Activated CD8-positive, alpha-beta T cell treated with anti-CD3 and anti-CD28 coated beads for 36 hours (primary cell): ENCODE measurements at regions not wholly inside any gene's neighbourhood (a gene's known extent, or its start where the extent isn't known, plus 50 kb on each side); places are given as distances from the start of the nearest gene placed in this dataset.

Experiments
- ATAC-seq: fragments of 200-7000 bp; cut with Tn5 transposase; one replicate; pipeline ENCODE4 v1.10.0; 2021; ENCODE audit warnings: mild to moderate bottlenecking, moderate library complexity
- CTCF ChIA-PET: fragments of 350-600 bp; sonication (Branson Sonifier 250); formaldehyde crosslinking; loops from one replicate; lab custom pipeline; 2021; ENCODE audit warnings: antibody characterized with exemption; lab: Charles Lee
- POLR2A ChIA-PET: fragments of 350-600 bp; sonication (Branson Sonifier 250); formaldehyde crosslinking; loops from one replicate; lab custom pipeline; 2021; ENCODE audit warnings: antibody characterized with exemption; lab: Charles Lee
- DNase-seq: peaks from one replicate; pipeline ENCODE4 v3.0.0-alpha.2; 2020
- H3K27ac Mint-ChIP-seq: one replicate; pipeline ENCODE4 v1.8.0; 2021; ENCODE audit warnings: mild to moderate bottlenecking, mixed read lengths
- H3K27me3 Mint-ChIP-seq: one replicate; pipeline ENCODE4 v1.8.0; 2021; ENCODE audit warnings: mixed read lengths
- H3K36me3 Mint-ChIP-seq: one replicate; pipeline ENCODE4 v1.8.0; 2021; ENCODE audit warnings: low read depth, mixed read lengths
- H3K4me1 Mint-ChIP-seq: one replicate; pipeline ENCODE4 v1.8.0; 2021; ENCODE audit warnings: low read depth, mixed read lengths
- H3K4me3 Mint-ChIP-seq: one replicate; pipeline ENCODE4 v1.8.0; 2021; ENCODE audit warnings: mild to moderate bottlenecking, moderate library complexity, mixed read lengths
- H3K9me3 Mint-ChIP-seq: one replicate; pipeline ENCODE4 v1.8.0; 2021; ENCODE audit warnings: mixed read lengths
- CTCF ChIP-seq: fragments of 200-600 bp; IDR thresholded peaks from one replicate; pipeline ENCODE4 v1.8.0; 2022; ENCODE audit warnings: antibody characterized with exemption, mild to moderate bottlenecking
- intact Hi-C: fragments of 100-400 bp; cut with micrococcal nuclease; formaldehyde crosslinking; loops from one replicate; pipeline ENCODE4 v1.10.0; 2022

DNA sequence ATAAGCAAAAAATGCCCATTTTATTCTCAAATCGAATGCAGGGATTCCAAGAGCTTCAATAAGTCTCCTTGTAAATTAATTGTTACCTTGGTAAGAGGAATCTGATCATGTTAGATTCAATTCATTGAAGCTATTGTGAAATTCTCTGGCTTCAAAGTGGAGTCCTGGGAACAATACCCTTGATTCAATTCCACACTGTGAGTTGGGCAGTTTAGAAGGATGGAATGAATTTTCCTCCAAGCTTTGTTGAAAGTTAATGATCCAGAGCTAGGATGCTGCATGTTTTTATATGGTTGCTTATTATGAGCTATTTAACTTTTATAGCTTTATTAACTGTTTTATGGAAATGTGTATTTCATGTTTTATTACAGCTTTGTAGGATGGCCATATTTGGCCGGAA is 89.9 kb upstream of the IGF1 start:
- Mint-ChIP-seq H3K4me1 (no peaks in the 10 kb centered on the region), H3K4me3 (no peak overlapping the region), H3K27me3 (peaks cover 5% of the 10 kb centered on the region), H3K36me3 (no peaks in the 10 kb centered on the region), H3K9me3 (no peaks in the 10 kb centered on the region), H3K27ac (no peak overlapping the region)
- ChIA-PET CTCF (interaction anchor here (0.6 kb wide), 1 partner anchor 17 kb away, joined by 3 read pairs; no protein-coding TSS in a partner anchor), POLR2A (interaction anchor here (0.9 kb wide), 1 partner anchor 34 kb away, joined by 4 read pairs; no protein-coding TSS in a partner anchor)
- TF ChIP-seq CTCF, result no peak
- ATAC-seq (no peak), DNase-seq (no peak)
- intact Hi-C loops, result no loop called here

- CTCF ChIA-PET, result interaction anchor here (0.6 kb wide), 1 partner anchor 17 kb away, joined by 3 read pairs; no protein-coding TSS in a partner anchor
- Mint-ChIP-seq H3K27me3 (peaks cover 5% of the 10 kb centered on the region), H3K36me3 (no peaks in the 10 kb centered on the region), H3K4me3 (no peak overlapping the region), H3K9me3 (no peaks in the 10 kb centered on the region), H3K4me1 (no peaks in the 10 kb centered on the region), H3K27ac (no peak overlapping the region)
- ATAC-seq (no peak), DNase-seq (no peak)
- no peak for TF ChIP-seq CTCF
- intact Hi-C loops, result no loop called here
- POLR2A ChIA-PET, result interaction anchor here (0.9 kb wide), 1 partner anchor 33 kb away, joined by 4 read pairs; no protein-coding TSS in a partner anchor
Measured at GRCh38 chr12:102569803-102570202, 89.4 kb upstream of the IGF1 start.

GRCh38 chr12:102568276-102568675 is 87.9 kb upstream of the IGF1 start:
- Mint-ChIP-seq H3K4me1 (no peaks in the 10 kb centered on the region), H3K27ac (no peak overlapping the region), H3K9me3 (no peaks in the 10 kb centered on the region), H3K36me3 (no peaks in the 10 kb centered on the region), H3K4me3 (no peak overlapping the region), H3K27me3 (peaks cover 2% of the 10 kb centered on the region)
- no peak for ATAC-seq
- no peak for DNase-seq
- ChIA-PET CTCF (no interaction called here), POLR2A (no interaction called here)
- intact Hi-C loops, result no loop called here
- no peak for TF ChIP-seq CTCF

DNA sequence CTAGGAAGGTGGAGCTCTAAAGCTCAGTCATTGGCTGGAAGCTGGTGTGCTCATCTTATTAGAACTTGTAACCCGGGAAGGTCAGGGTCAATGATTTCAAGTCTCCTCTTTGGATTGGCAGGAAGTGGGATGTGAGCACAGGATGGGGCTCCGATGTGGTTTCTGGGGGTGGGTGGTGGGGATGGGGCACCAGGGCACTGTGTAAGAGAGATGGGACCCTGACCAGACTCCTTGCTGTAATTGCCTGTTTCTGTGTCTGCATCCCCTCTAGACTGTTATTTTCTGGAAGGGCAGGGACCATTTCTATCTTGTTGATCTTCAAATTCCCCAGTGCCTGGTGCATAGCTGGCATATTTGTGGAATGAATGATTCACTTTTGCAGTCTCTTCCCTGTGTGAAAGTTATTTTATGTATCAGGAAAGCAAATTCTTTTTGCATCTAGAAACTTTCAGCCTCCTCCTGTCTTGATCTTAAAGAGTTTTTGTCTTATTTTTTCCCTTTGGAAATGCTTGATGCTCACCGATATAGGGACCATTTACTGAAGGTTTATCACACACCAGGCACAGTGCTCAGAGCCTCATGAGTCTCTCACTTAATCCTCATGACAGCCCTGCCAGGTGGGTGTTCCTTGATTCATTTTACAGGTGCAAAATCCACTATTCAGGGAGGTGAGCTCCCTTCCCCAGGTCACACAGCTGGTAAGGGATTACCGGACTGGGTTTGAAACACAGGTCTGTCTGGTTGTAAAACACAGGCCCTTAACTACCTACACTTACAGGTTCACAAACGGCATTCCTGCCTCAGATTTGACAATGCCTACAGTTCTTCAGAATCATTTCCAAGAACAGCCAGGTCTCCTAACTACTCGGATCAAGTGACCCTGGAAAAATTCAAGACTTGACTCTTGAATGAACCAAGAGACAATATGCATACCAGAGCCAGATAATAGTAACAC is 86.9 kb upstream of the IGF1 start:
- Mint-ChIP-seq H3K27me3 (peaks cover 2% of the 10 kb centered on the region), H3K4me3 (no peak overlapping the region), H3K9me3 (no peaks in the 10 kb centered on the region), H3K4me1 (no peaks in the 10 kb centered on the region), H3K27ac (no peak overlapping the region), H3K36me3 (no peaks in the 10 kb centered on the region)
- intact Hi-C loops, result no loop called here
- ATAC-seq (no peak), DNase-seq (no peak)
- ChIA-PET CTCF (no interaction called here), POLR2A (no interaction called here)
- no peak for TF ChIP-seq CTCF

DNA sequence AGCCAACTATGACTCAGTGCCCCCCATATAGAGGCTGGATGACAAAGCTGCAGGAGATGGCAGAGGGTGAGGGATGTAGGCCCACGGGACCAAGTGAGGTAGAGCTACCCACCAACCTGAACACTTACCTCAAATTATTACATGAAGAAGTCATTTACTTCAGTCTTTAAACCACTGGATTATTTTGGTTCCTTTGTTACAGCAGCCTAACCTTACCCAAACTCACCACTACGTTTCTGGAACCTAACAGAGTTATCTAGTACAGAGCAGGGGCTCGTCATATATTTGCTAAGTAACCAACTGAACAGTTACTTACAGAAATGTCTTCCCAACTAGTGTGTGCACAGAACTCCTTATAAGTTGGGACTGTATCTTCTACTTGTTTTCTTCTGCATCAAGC is 85.2 kb upstream of the IGF1 start:
- DNase-seq, result no peak

More for the DNA sequence above, 85.2 kb upstream of the IGF1 start:
- ChIA-PET CTCF (no interaction called here), POLR2A (no interaction called here)
- no peaks in the 10 kb centered on the region for H3K4me1 Mint-ChIP-seq
- intact Hi-C loops, result no loop called here
- H3K27ac Mint-ChIP-seq, result no peak overlapping the region
- H3K9me3 Mint-ChIP-seq, result no peaks in the 10 kb centered on the region
- no peaks in the 10 kb centered on the region for H3K27me3 Mint-ChIP-seq
- no peak overlapping the region for H3K4me3 Mint-ChIP-seq
- TF ChIP-seq CTCF, result no peak
- ATAC-seq, result no peak
- no peaks in the 10 kb centered on the region for H3K36me3 Mint-ChIP-seq
